Spleen (tissue), 11 donors: ENCODE measurements at regions not wholly inside any gene's neighbourhood (a gene's known extent, or its start where the extent isn't known, plus 50 kb on each side); places are given as distances from the start of the nearest gene placed in this dataset.

ENCODE experiments used
- DNase-seq: peaks from one replicate; pipeline ENCODE4 v3.0.0-alpha.2; 2020
- H3K27ac ChIP-seq, 8 donors: fragments of 200-600 bp; sonication (generic) in 7 of 8; 1 replicate in 4 of 8; 2 replicates in 4 of 8; pipeline versions ENCODE4 v1.5.0 to v1.8.0; 2016 to 2021; ENCODE audit warnings: inconsistent platforms in 4 of 8, mild to moderate bottlenecking in 4 of 8, moderate library complexity in 1 of 8
- H3K27me3 ChIP-seq, 7 donors: fragments of 200-600 bp; sonication (generic) in 6 of 7; replicated peaks in 1 of 7; 1 replicate in 4 of 7; 2 replicates in 3 of 7; pipeline versions ENCODE4 v1.5.0 to v1.8.0; 2016 to 2021; ENCODE audit warnings: inconsistent platforms in 3 of 7, mild to moderate bottlenecking in 1 of 7
- H3K36me3 ChIP-seq, 6 donors: fragments of 200-600 bp; sonication (generic) in 5 of 6; 1 replicate in 4 of 6; 2 replicates in 2 of 6; pipeline versions ENCODE4 v1.5.0 to v1.8.0; 2016 to 2021; ENCODE audit warnings: inconsistent platforms in 2 of 6
- H3K4me1 ChIP-seq, 6 donors: fragments of 200-600 bp; sonication (generic) in 5 of 6; 1 replicate in 3 of 6; 2 replicates in 3 of 6; pipeline versions ENCODE4 v1.5.0 to v1.8.0; 2016 to 2021; ENCODE audit warnings: inconsistent platforms in 3 of 6
- H3K4me3 ChIP-seq, 8 donors: fragments of 200-600 bp; sonication (generic) in 7 of 8; 1 replicate in 4 of 8; 2 replicates in 4 of 8; pipeline versions ENCODE4 v1.5.0 to v1.8.0; 2016 to 2021; ENCODE audit warnings: inconsistent platforms in 4 of 8, mild to moderate bottlenecking in 4 of 8, moderate library complexity in 2 of 8
- H3K9me3 ChIP-seq, 8 donors: fragments of 200-600 bp; sonication (generic) in 7 of 8; 1 replicate in 4 of 8; 2 replicates in 4 of 8; pipeline versions ENCODE4 v1.5.0 to v1.8.0; 2016 to 2021; ENCODE audit warnings: inconsistent platforms in 4 of 8
- CTCF ChIP-seq, 11 experiments: fragments of 200-600 bp in 7 of 11; fragments of 450-650 bp in 4 of 11; sonication (generic) in 4 of 11; IDR thresholded peaks in 8 of 11; conservative IDR thresholded peaks in 3 of 11; 1 replicate in 7 of 11; 2 replicates in 4 of 11; pipeline versions ENCODE4 v1.4.0 to v1.8.0; 2016 to 2021; ENCODE audit warnings: antibody characterized with exemption in 11 of 11, inconsistent platforms in 4 of 11, mild to moderate bottlenecking in 1 of 11
- POLR2A ChIP-seq, 3 donors: fragments of 450-650 bp; IDR thresholded peaks; one replicate each; pipeline ENCODE4 v1.5.1; 2017; ENCODE audit warnings: antibody characterized with exemption in 3 of 3, mild to moderate bottlenecking in 1 of 3
- POLR2AphosphoS5 ChIP-seq, 3 donors: sonication (generic); formaldehyde crosslinking; IDR thresholded peaks; one replicate each; pipeline ENCODE4 v1.5.1; 2017; ENCODE audit warnings: antibody characterized with exemption in 3 of 3
- WGBS, 5 donors: extraction: QIAGEN DNeasy Blood & Tissue Kit in 3 of 5; methylation state at CpG; one replicate each; pipeline versions ENCODE4 v1.1.5 to v1.1.7; 2013 to 2018; 5-methylcytosine and 5-hydroxymethylcytosine counted together
- intact Hi-C: fragments of 100-400 bp; cut with DNase I; formaldehyde crosslinking; loops from one replicate; pipeline ENCODE4 v1.15.0; 2023; ENCODE audit warnings: low total_unique reads
- donor health status: healthy with polysubstance abuse.
- donor health status: DM: no; HTN: no; CAD: no; lungs with moderate emphysema.
- donor health status: DM: no; HTN: no; CAD: no.
- donor health status: Bipolar disorder and iron deficiency.
- donor health status: healthy.
- donor health status: DM: no; HTN: no; CAD: no.
- donor health status: DM: yes; HTN: yes; CAD: no.

DNA sequence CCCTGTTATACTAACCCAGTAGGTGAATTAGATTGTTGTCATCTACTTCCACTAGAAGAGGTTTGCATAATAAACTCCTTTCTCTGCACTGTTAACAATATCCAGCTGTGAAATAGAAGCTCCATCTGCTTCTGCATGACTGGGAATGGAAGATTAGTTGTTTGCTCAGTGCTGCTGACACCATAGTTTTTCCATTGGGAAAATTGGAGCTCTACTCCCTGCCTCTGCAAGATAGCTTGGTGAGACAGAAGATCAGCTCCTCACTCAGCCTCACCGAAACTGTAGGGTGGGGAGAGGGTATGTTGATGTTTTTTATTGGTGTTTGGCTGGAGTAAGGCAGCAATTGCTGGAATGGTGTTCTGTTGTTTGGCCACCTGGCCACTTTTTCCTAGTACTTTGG lies 331.6 kb upstream of the ADAMTS5 start:
- Histone ChIP-seq H3K9me3 (peaks cover 0 to 40% (median 22%) of the 10 kb centered on the region in 8 donors), H3K36me3 (no peaks in the 10 kb centered on the region), H3K4me3 (no peak overlapping the region), H3K27me3 (no peaks in the 10 kb centered on the region), H3K4me1 (no peaks in the 10 kb centered on the region), H3K27ac (no peak overlapping the region)
- intact Hi-C loops, result no loop called here
- DNase-seq, result no peak
- WGBS, 5 donors, result 50 to 83% (median 75%) methylated on average over 1 of the region's 1 CpG
- no peak for TF ChIP-seq CTCF (IDR thresholded peaks at IDR 0.05 in 8 of 11, conservative IDR thresholded peaks at IDR 0.05 in 3 of 11)
- TF ChIP-seq POLR2AphosphoS5 (IDR thresholded peaks at IDR 0.05), result no peak
- no peak for TF ChIP-seq POLR2A (IDR thresholded peaks at IDR 0.05)

DNA sequence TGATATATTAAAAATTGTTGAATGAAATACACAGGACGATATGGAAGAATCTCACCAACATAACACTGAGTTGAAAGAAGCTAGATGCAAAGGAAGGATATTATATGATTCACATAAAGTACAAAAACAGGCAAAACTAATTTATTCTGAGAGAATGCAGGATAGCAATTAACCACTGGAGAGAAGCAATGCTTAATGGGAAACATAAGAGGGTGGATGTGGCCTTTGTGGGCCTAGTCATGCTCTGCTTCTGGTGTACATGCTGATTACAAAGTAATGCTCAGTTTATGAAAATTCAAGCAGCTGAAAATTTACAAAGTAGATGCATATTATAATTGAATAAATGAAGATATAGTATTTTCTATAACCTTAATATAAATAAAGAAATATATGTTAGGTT lies 326.4 kb upstream of the ADAMTS5 start:
- no peak overlapping the region for H3K4me3 ChIP-seq
- intact Hi-C loops, result no loop called here
- H3K36me3 ChIP-seq, result no peaks in the 10 kb centered on the region
- no peaks in the 10 kb centered on the region for H3K27me3 ChIP-seq
- no peaks in the 10 kb centered on the region for H3K4me1 ChIP-seq
- no peak for TF ChIP-seq POLR2A (IDR thresholded peaks at IDR 0.05)
- TF ChIP-seq POLR2AphosphoS5 (IDR thresholded peaks at IDR 0.05), result no peak
- TF ChIP-seq CTCF (IDR thresholded peaks at IDR 0.05 in 8 of 11, conservative IDR thresholded peaks at IDR 0.05 in 3 of 11), result no peak
- H3K27ac ChIP-seq, result no peak overlapping the region
- peaks cover 0 to 37% (median 21%) of the 10 kb centered on the region in 8 donors for H3K9me3 ChIP-seq
- WGBS, 5 donors, result 30 to 89% (median 75%) methylated on average over 1 of the region's 1 CpG
- DNase-seq, result no peak

DNA sequence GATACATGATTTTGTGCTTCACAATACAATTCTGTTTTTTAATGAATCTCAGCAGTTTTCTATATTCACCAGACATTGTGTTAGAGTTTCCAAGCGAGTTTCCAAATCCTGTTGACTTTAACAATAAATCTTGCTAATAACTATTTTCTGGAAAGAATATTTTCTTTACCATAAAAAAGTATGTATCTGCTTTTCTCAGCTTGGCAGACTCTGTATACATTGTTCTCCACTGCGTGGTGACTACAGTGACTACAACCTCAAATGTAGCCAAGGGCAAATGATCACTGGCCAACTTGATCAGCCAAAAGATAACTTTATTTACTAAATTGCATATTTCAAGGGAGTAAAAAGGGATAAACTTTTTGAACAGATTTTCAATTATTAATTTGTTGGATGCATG lies 325.9 kb upstream of the ADAMTS5 start:
- Histone ChIP-seq H3K36me3 (no peaks in the 10 kb centered on the region), H3K4me1 (no peaks in the 10 kb centered on the region), H3K27me3 (no peaks in the 10 kb centered on the region), H3K27ac (no peak overlapping the region), H3K4me3 (no peak overlapping the region), H3K9me3 (peaks cover 0 to 32% (median 21%) of the 10 kb centered on the region in 8 donors)
- WGBS, 5 donors, result 59 to 85% (median 68%) methylated on average over 2 of the region's 2 CpGs
- no peak for DNase-seq
- no peak for TF ChIP-seq POLR2AphosphoS5 (IDR thresholded peaks at IDR 0.05)
- TF ChIP-seq POLR2A (IDR thresholded peaks at IDR 0.05), result no peak
- TF ChIP-seq CTCF (IDR thresholded peaks at IDR 0.05 in 8 of 11, conservative IDR thresholded peaks at IDR 0.05 in 3 of 11), result no peak
- intact Hi-C loops, result no loop called here

DNA sequence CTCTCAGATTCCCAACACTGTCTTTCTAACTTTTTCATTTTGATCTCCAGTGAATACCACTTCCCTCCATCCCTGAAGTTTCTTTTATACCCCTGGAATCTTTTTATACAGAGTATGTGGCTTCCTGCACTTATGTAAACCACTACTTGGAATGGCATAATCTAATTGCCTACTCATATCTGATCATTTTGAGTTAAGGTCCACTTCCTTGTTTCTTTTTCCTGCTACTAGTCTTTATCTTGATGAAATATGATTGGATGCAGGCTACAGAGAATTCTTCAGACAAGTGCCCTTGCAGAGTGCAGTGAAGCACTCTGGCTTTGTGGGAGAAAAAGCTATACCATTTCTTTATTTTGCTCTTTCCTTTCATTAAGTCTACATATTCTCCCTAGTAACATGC lies 325.3 kb upstream of the ADAMTS5 start:
- H3K9me3 ChIP-seq, result peaks cover 0 to 28% (median 18%) of the 10 kb centered on the region in 8 donors
- intact Hi-C loops, result no loop called here
- DNase-seq, result no peak
- H3K4me1 ChIP-seq, result no peaks in the 10 kb centered on the region
- H3K4me3 ChIP-seq, result no peak overlapping the region
- no peaks in the 10 kb centered on the region for H3K36me3 ChIP-seq
- no peaks in the 10 kb centered on the region for H3K27me3 ChIP-seq
- no peak for TF ChIP-seq POLR2AphosphoS5 (IDR thresholded peaks at IDR 0.05)
- H3K27ac ChIP-seq, result no peak overlapping the region

GRCh38 chr21:27291006-27291405 lies 324.1 kb upstream of the ADAMTS5 start:
- Histone ChIP-seq H3K36me3 (no peaks in the 10 kb centered on the region), H3K27me3 (no peaks in the 10 kb centered on the region), H3K4me1 (no peaks in the 10 kb centered on the region), H3K9me3 (peaks cover 0 to 17% (median 9%) of the 10 kb centered on the region in 8 donors), H3K4me3 (no peak overlapping the region), H3K27ac (no peak overlapping the region)
- DNase-seq, result no peak
- 89 to 98% (median 91%) methylated on average over 1 of the region's 1 CpG for WGBS, 5 donors
- intact Hi-C loops, result no loop called here
- TF ChIP-seq POLR2A (IDR thresholded peaks at IDR 0.05), result no peak
- no peak for TF ChIP-seq CTCF (IDR thresholded peaks at IDR 0.05 in 8 of 11, conservative IDR thresholded peaks at IDR 0.05 in 3 of 11)
- TF ChIP-seq POLR2AphosphoS5 (IDR thresholded peaks at IDR 0.05), result no peak
